Activated CD8-positive, alpha-beta T cell treated with anti-CD3 and anti-CD28 coated beads for 36 hours (primary cell): ENCODE measurements at regions not wholly inside any gene's neighbourhood (a gene's known extent, or its start where the extent isn't known, plus 50 kb on each side); places are given as distances from the start of the nearest gene placed in this dataset.

ENCODE experiments used
- ATAC-seq: fragments of 200-7000 bp; cut with Tn5 transposase; one replicate; pipeline ENCODE4 v1.10.0; 2021; ENCODE audit warnings: mild to moderate bottlenecking, moderate library complexity
- CTCF ChIA-PET: fragments of 350-600 bp; sonication (Branson Sonifier 250); formaldehyde crosslinking; loops from one replicate; lab custom pipeline; 2021; ENCODE audit warnings: antibody characterized with exemption; lab: Charles Lee
- POLR2A ChIA-PET: fragments of 350-600 bp; sonication (Branson Sonifier 250); formaldehyde crosslinking; loops from one replicate; lab custom pipeline; 2021; ENCODE audit warnings: antibody characterized with exemption; lab: Charles Lee
- DNase-seq: peaks from one replicate; pipeline ENCODE4 v3.0.0-alpha.2; 2020
- H3K27ac Mint-ChIP-seq: one replicate; pipeline ENCODE4 v1.8.0; 2021; ENCODE audit warnings: mild to moderate bottlenecking, mixed read lengths
- H3K27me3 Mint-ChIP-seq: one replicate; pipeline ENCODE4 v1.8.0; 2021; ENCODE audit warnings: mixed read lengths
- H3K36me3 Mint-ChIP-seq: one replicate; pipeline ENCODE4 v1.8.0; 2021; ENCODE audit warnings: low read depth, mixed read lengths
- H3K4me1 Mint-ChIP-seq: one replicate; pipeline ENCODE4 v1.8.0; 2021; ENCODE audit warnings: low read depth, mixed read lengths
- H3K4me3 Mint-ChIP-seq: one replicate; pipeline ENCODE4 v1.8.0; 2021; ENCODE audit warnings: mild to moderate bottlenecking, moderate library complexity, mixed read lengths
- H3K9me3 Mint-ChIP-seq: one replicate; pipeline ENCODE4 v1.8.0; 2021; ENCODE audit warnings: mixed read lengths
- CTCF ChIP-seq: fragments of 200-600 bp; IDR thresholded peaks from one replicate; pipeline ENCODE4 v1.8.0; 2022; ENCODE audit warnings: antibody characterized with exemption, mild to moderate bottlenecking
- intact Hi-C: fragments of 100-400 bp; cut with micrococcal nuclease; formaldehyde crosslinking; loops from one replicate; pipeline ENCODE4 v1.10.0; 2022

GRCh38 chr10:7000061-7000460, 410.8 kb downstream of the SFMBT2 start:
- H3K27me3 Mint-ChIP-seq = no peaks in the 10 kb centered on the region
- no peak for TF ChIP-seq CTCF
- intact Hi-C loops = no loop called here
- DNase-seq = no peak
- CTCF ChIA-PET = interaction anchor here (0.8 to 1.2 kb wide), 2 partner anchors 14 to 80 kb away, joined by 4 read pairs; no protein-coding TSS in a partner anchor
- no peak overlapping the region for H3K4me3 Mint-ChIP-seq
- no peaks in the 10 kb centered on the region for H3K9me3 Mint-ChIP-seq
- ATAC-seq = no peak
- H3K4me1 Mint-ChIP-seq = no peaks in the 10 kb centered on the region
- POLR2A ChIA-PET = interaction anchor here (1.1 kb wide), 1 partner anchor 37 kb away, joined by 3 read pairs; no protein-coding TSS in a partner anchor
- H3K36me3 Mint-ChIP-seq = no peaks in the 10 kb centered on the region
- H3K27ac Mint-ChIP-seq = no peak overlapping the region

GRCh38 chr10:6999232-6999925, 411.5 kb downstream of the SFMBT2 start:
- intact Hi-C loops = no loop called here
- Mint-ChIP-seq H3K36me3 (no peaks in the 10 kb centered on the region), H3K27me3 (peaks cover 2% of the 10 kb centered on the region), H3K4me1 (no peaks in the 10 kb centered on the region), H3K4me3 (no peak overlapping the region), H3K27ac (no peak overlapping the region), H3K9me3 (no peaks in the 10 kb centered on the region)
- POLR2A ChIA-PET = interaction anchor here (1.1 kb wide), 1 partner anchor 37 kb away, joined by 3 read pairs; no protein-coding TSS in a partner anchor
- CTCF ChIA-PET = interaction anchor here (0.8 to 1.3 kb wide), 3 partner anchors 15 to 81 kb away, joined by 3 to 4 read pairs (median 4); no protein-coding TSS in a partner anchor
- DNase-seq = no peak
- TF ChIP-seq CTCF = no peak
- ATAC-seq = no peak

- POLR2A ChIA-PET = no interaction called here
Measured at GRCh38 chr10:6997509-6997908, 413.3 kb downstream of the SFMBT2 start.

GRCh38 chr10:6996431-6996830, 414.4 kb downstream of the SFMBT2 start:
- H3K4me3 Mint-ChIP-seq = no peak overlapping the region
- no peak overlapping the region for H3K27ac Mint-ChIP-seq
- ATAC-seq = no peak

More at GRCh38 chr10:6997509-6997908, 413.3 kb downstream of the SFMBT2 start:
- Mint-ChIP-seq H3K27ac (no peak overlapping the region), H3K27me3 (peaks cover 6% of the 10 kb centered on the region), H3K9me3 (no peaks in the 10 kb centered on the region), H3K4me1 (no peaks in the 10 kb centered on the region), H3K36me3 (no peaks in the 10 kb centered on the region), H3K4me3 (no peak overlapping the region)
- ATAC-seq = no peak
- no peak for DNase-seq
- CTCF ChIA-PET = no interaction called here
- TF ChIP-seq CTCF = no peak
- intact Hi-C loops = no loop called here

More at GRCh38 chr10:6996431-6996830, 414.4 kb downstream of the SFMBT2 start:
- CTCF ChIA-PET = interaction anchor here (1.6 to 1.9 kb wide), 2 partner anchors 12 to 78 kb away, joined by 3 to 9 read pairs; no protein-coding TSS in a partner anchor
- no peaks in the 10 kb centered on the region for H3K36me3 Mint-ChIP-seq
- no peak for DNase-seq
- no peak for TF ChIP-seq CTCF
- intact Hi-C loops = no loop called here
- H3K9me3 Mint-ChIP-seq = no peaks in the 10 kb centered on the region
- peaks cover 6% of the 10 kb centered on the region for H3K27me3 Mint-ChIP-seq
- no peaks in the 10 kb centered on the region for H3K4me1 Mint-ChIP-seq
- POLR2A ChIA-PET = no interaction called here
